Endodermal cell (in vitro differentiated cells): ENCODE measurements at regions not wholly inside any gene's neighbourhood (a gene's known extent, or its start where the extent isn't known, plus 50 kb on each side); places are given as distances from the start of the nearest gene placed in this dataset.

Experiments
- DNase-seq: peaks from one replicate; pipeline ENCODE4 v3.0.0-alpha.2; 2017
- H3K27ac ChIP-seq: 2 replicates; pipeline ENCODE4 v1.5.1; 2013; ENCODE audit warnings: mild to moderate bottlenecking, low read depth, low read length, moderate library complexity
- H3K27me3 ChIP-seq: 2 replicates; pipeline ENCODE4 v1.6.1; 2013; ENCODE audit warnings: mild to moderate bottlenecking, low read length, moderate library complexity; ENCODE audit not compliant: insufficient read depth, control insufficient read depth, poor library complexity, severe bottlenecking
- H3K36me3 ChIP-seq: 2 replicates; pipeline ENCODE4 v1.7.0; 2013; ENCODE audit warnings: mild to moderate bottlenecking, low read length, moderate library complexity; ENCODE audit not compliant: control insufficient read depth, insufficient read depth
- H3K4me1 ChIP-seq: one replicate; pipeline ENCODE4 v1.7.0; 2013; ENCODE audit warnings: low read length; ENCODE audit not compliant: control insufficient read depth, insufficient read depth
- H3K4me3 ChIP-seq: 2 replicates; pipeline ENCODE4 v1.5.1; 2013; ENCODE audit warnings: mild to moderate bottlenecking, low read length, moderate library complexity
- H3K9ac ChIP-seq: 2 replicates; pipeline ENCODE4 v1.6.1; 2013; ENCODE audit warnings: mild to moderate bottlenecking, low read length, moderate library complexity; ENCODE audit not compliant: poor library complexity, severe bottlenecking; ENCODE audit errors: extremely low read depth
- H3K9me3 ChIP-seq: 2 replicates; pipeline ENCODE4 v1.6.1; 2013; ENCODE audit warnings: mild to moderate bottlenecking, low read length, moderate library complexity; ENCODE audit not compliant: control insufficient read depth
- H3K27ac Mint-ChIP-seq: 2 replicates; pipeline ENCODE4 v1.8.0; 2020; ENCODE audit warnings: mixed read lengths
- H3K27me3 Mint-ChIP-seq: 2 replicates; pipeline ENCODE4 v1.8.0; 2021; ENCODE audit warnings: mild to moderate bottlenecking, mixed read lengths; ENCODE audit not compliant: insufficient read depth
- H3K36me3 Mint-ChIP-seq: 2 replicates; pipeline ENCODE4 v1.8.0; 2020; ENCODE audit warnings: low read depth, mixed read lengths
- H3K4me1 Mint-ChIP-seq: 2 replicates; pipeline ENCODE4 v1.8.0; 2020; ENCODE audit warnings: mixed read lengths
- H3K4me3 Mint-ChIP-seq: 2 replicates; pipeline ENCODE4 v1.8.0; 2020; ENCODE audit warnings: mild to moderate bottlenecking, moderate library complexity, mixed read lengths
- H3K9me3 Mint-ChIP-seq: 2 replicates; pipeline ENCODE4 v1.8.0; 2020; ENCODE audit warnings: mild to moderate bottlenecking, mixed read lengths
- WGBS, 2 experiments: methylation state at CpG; one replicate each; pipeline versions ENCODE4 v1.1.5 to v1.1.7; 2013; ENCODE audit warnings: missing lambda C conversion rate in 2 of 2, mixed read lengths in 1 of 2; ENCODE audit not compliant: insufficient coverage in 1 of 2, insufficient read length in 1 of 2; 5-methylcytosine and 5-hydroxymethylcytosine counted together
- TF ChIP-seq, protein P1 (sequence below): fragments of 200-600 bp; sonication (generic); conservative IDR thresholded peaks from 2 replicates; pipeline ENCODE4 v1.5.0; 2021; ENCODE audit warnings: antibody characterized with exemption, mild to moderate bottlenecking

- Mint-ChIP-seq H3K27ac (no peak overlapping the region), H3K9me3 (peaks cover 6% of the 10 kb centered on the region), H3K36me3 (no peaks in the 10 kb centered on the region), H3K4me1 (peaks cover 6% of the 10 kb centered on the region), H3K27me3 (no peaks in the 10 kb centered on the region), H3K4me3 (no peak overlapping the region)
- DNase-seq = no peak
- Histone ChIP-seq H3K36me3 (no peaks in the 10 kb centered on the region), H3K9me3 (no peaks in the 10 kb centered on the region), H3K9ac (no peak overlapping the region), H3K27me3 (no peaks in the 10 kb centered on the region), H3K4me3 (no peak overlapping the region), H3K27ac (no peak overlapping the region), H3K4me1 (peaks cover 7% of the 10 kb centered on the region)
- 83% methylated on average over 1 of the region's 1 CpG for WGBS, 2 experiments
- TF ChIP-seq, protein P1, sequence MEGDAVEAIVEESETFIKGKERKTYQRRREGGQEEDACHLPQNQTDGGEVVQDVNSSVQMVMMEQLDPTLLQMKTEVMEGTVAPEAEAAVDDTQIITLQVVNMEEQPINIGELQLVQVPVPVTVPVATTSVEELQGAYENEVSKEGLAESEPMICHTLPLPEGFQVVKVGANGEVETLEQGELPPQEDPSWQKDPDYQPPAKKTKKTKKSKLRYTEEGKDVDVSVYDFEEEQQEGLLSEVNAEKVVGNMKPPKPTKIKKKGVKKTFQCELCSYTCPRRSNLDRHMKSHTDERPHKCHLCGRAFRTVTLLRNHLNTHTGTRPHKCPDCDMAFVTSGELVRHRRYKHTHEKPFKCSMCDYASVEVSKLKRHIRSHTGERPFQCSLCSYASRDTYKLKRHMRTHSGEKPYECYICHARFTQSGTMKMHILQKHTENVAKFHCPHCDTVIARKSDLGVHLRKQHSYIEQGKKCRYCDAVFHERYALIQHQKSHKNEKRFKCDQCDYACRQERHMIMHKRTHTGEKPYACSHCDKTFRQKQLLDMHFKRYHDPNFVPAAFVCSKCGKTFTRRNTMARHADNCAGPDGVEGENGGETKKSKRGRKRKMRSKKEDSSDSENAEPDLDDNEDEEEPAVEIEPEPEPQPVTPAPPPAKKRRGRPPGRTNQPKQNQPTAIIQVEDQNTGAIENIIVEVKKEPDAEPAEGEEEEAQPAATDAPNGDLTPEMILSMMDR = no peak
Measured at GRCh38 chr2:34475156-34475555, 876.1 kb upstream of the FAM98A start.

- H3K27ac ChIP-seq = no peak overlapping the region
- no peak overlapping the region for H3K9ac ChIP-seq
- H3K27ac Mint-ChIP-seq = no peak overlapping the region
- H3K4me3 ChIP-seq = no peak overlapping the region
- H3K9me3 ChIP-seq = no peaks in the 10 kb centered on the region
- H3K4me1 ChIP-seq = peaks cover 7% of the 10 kb centered on the region
- H3K36me3 ChIP-seq = no peaks in the 10 kb centered on the region
- 100% methylated on average over 1 of the region's 1 CpG; no CpG with 5 or more reads in 1 of the 2 experiments for WGBS, 2 experiments
- peaks cover 6% of the 10 kb centered on the region for H3K4me1 Mint-ChIP-seq
- no peaks in the 10 kb centered on the region for H3K27me3 Mint-ChIP-seq
- H3K27me3 ChIP-seq = no peaks in the 10 kb centered on the region
- H3K36me3 Mint-ChIP-seq = no peaks in the 10 kb centered on the region
- H3K9me3 Mint-ChIP-seq = peaks cover 7% of the 10 kb centered on the region
- TF ChIP-seq, protein P1 = no peak
- DNase-seq = no peak
- no peak overlapping the region for H3K4me3 Mint-ChIP-seq
Measured at GRCh38 chr2:34474646-34475045, 875.5 kb upstream of the FAM98A start.

GRCh38 chr2:34447097-34447496 is 848.0 kb upstream of the FAM98A start:
- Histone ChIP-seq H3K9ac (no peak overlapping the region), H3K9me3 (peaks cover 41% of the 10 kb centered on the region), H3K27me3 (no peaks in the 10 kb centered on the region), H3K4me3 (peak overlapping the region; percentile 30), H3K36me3 (no peaks in the 10 kb centered on the region), H3K27ac (no peak overlapping the region), H3K4me1 (no peaks in the 10 kb centered on the region)
- Mint-ChIP-seq H3K36me3 (peaks cover 6% of the 10 kb centered on the region), H3K27me3 (no peaks in the 10 kb centered on the region), H3K4me3 (no peak overlapping the region), H3K4me1 (peaks cover 5% of the 10 kb centered on the region), H3K27ac (no peak overlapping the region), H3K9me3 (peaks cover 38% of the 10 kb centered on the region)
- peak; percentile 47 for DNase-seq
- TF ChIP-seq, protein P1 = no peak
